Common myeloid progenitor, CD34-positive (primary cell): ENCODE measurements at regions not wholly inside any gene's neighbourhood (a gene's known extent, or its start where the extent isn't known, plus 50 kb on each side); places are given as distances from the start of the nearest gene placed in this dataset.

ENCODE experiments used
- CTCF ChIA-PET: fragments of 350-600 bp; sonication (Branson Sonifier 250); formaldehyde crosslinking; loops from one replicate; lab custom pipeline; 2021; ENCODE audit warnings: antibody characterized with exemption; lab: Charles Lee
- POLR2A ChIA-PET: fragments of 350-600 bp; sonication (Branson Sonifier 250); formaldehyde crosslinking; loops from one replicate; lab custom pipeline; 2021; ENCODE audit warnings: antibody characterized with exemption; lab: Charles Lee
- DNase-seq, 3 donors: peaks; one replicate each; pipeline versions ENCODE4 v3.0.0 to v3.0.0-alpha.2; 2013
- H3K27ac ChIP-seq, 2 experiments: 1 replicate in 1 of 2; 2 replicates in 1 of 2; pipeline ENCODE4 v1.7.0; 2013; ENCODE audit warnings: inconsistent platforms in 2 of 2, low read length in 2 of 2, mild to moderate bottlenecking in 2 of 2, low read depth in 1 of 2, moderate library complexity in 1 of 2; ENCODE audit not compliant: severe bottlenecking in 2 of 2, insufficient read depth in 1 of 2, poor library complexity in 1 of 2
- H3K27me3 ChIP-seq, 5 experiments: replicated peaks in 2 of 5; 1 replicate in 3 of 5; 2 replicates in 2 of 5; pipeline versions ENCODE4 v1.6.1 to v1.7.0; 2013; ENCODE audit warnings: low read length in 4 of 5, mild to moderate bottlenecking in 2 of 5, moderate library complexity in 2 of 5, inconsistent platforms in 1 of 5; ENCODE audit not compliant: insufficient read depth in 5 of 5, control insufficient read depth in 4 of 5
- H3K36me3 ChIP-seq, 4 experiments: 1 replicate in 2 of 4; 2 replicates in 2 of 4; pipeline versions ENCODE4 v1.6.1 to v1.7.0; 2013; ENCODE audit warnings: low read length in 3 of 4, control low read depth in 1 of 4, mild to moderate bottlenecking in 1 of 4; ENCODE audit not compliant: control insufficient read depth in 4 of 4, insufficient read depth in 4 of 4
- H3K4me1 ChIP-seq, 4 experiments: 1 replicate in 3 of 4; 2 replicates in 1 of 4; pipeline versions ENCODE4 v1.6.1 to v1.7.1; 2013; ENCODE audit warnings: low read length in 3 of 4, mild to moderate bottlenecking in 3 of 4, control low read depth in 1 of 4, inconsistent platforms in 1 of 4, moderate library complexity in 1 of 4; ENCODE audit not compliant: control insufficient read depth in 4 of 4, insufficient read depth in 4 of 4; ENCODE audit errors: control extremely low read depth in 1 of 4
- H3K4me3 ChIP-seq, 7 experiments: 1 replicate in 4 of 7; 2 replicates in 3 of 7; pipeline versions ENCODE4 v1.5.1 to v1.7.0; 2013; ENCODE audit warnings: mild to moderate bottlenecking in 7 of 7, low read length in 6 of 7, moderate library complexity in 6 of 7, inconsistent platforms in 2 of 7, low read depth in 2 of 7, control low read depth in 1 of 7; ENCODE audit not compliant: insufficient read depth in 4 of 7, control insufficient read depth in 1 of 7; ENCODE audit errors: extremely low read depth in 1 of 7
- H3K9me3 ChIP-seq, 5 experiments: 1 replicate in 4 of 5; 2 replicates in 1 of 5; pipeline versions ENCODE4 v1.6.1 to v1.7.1; 2013; ENCODE audit warnings: low read length in 4 of 5, mild to moderate bottlenecking in 2 of 5, inconsistent platforms in 1 of 5, low read depth in 1 of 5, moderate library complexity in 1 of 5; ENCODE audit not compliant: control insufficient read depth in 4 of 5, insufficient read depth in 2 of 5; ENCODE audit errors: control extremely low read depth in 1 of 5
- WGBS: methylation state at CpG from one replicate; pipeline ENCODE4 v1.1.5; 2013; ENCODE audit not compliant: insufficient coverage; 5-methylcytosine and 5-hydroxymethylcytosine counted together

GRCh38 chr13:106108346-106108745 is 427.1 kb downstream of the EFNB2 start:
- Histone ChIP-seq H3K9me3 (no peaks in the 10 kb centered on the region), H3K27me3 (no peaks in the 10 kb centered on the region), H3K4me1 (no peaks in the 10 kb centered on the region), H3K36me3 (no peaks in the 10 kb centered on the region), H3K27ac (no peak overlapping the region), H3K4me3 (no peak overlapping the region)
- CTCF ChIA-PET, result no interaction called here
- 100% methylated on average over 7 of the region's 9 CpGs for WGBS
- no peak for DNase-seq
- POLR2A ChIA-PET, result no interaction called here

DNA sequence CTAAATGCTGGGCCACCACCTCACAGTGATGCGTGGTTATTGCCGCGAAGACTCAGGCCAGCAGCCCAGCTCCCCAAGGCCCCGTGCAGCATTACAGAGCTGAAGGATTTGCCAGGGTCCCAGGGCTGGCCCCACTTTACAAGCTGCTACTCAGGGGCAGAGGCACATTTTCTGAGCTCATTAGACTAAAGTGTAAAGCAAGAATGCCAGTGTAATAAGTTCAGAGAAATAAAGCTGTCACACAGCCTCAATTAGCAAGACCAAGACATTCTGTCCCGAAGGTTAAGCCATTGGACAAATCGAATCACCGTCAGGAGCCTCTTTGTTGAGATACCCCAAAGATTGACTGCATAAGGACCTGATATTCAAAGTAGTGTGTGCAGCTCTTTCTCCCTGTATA is 428.4 kb downstream of the EFNB2 start:
- Histone ChIP-seq H3K27me3 (no peaks in the 10 kb centered on the region), H3K27ac (no peak overlapping the region), H3K4me3 (no peak overlapping the region), H3K4me1 (no peaks in the 10 kb centered on the region), H3K9me3 (no peaks in the 10 kb centered on the region), H3K36me3 (no peaks in the 10 kb centered on the region)
- POLR2A ChIA-PET, result no interaction called here
- CTCF ChIA-PET, result no interaction called here
- WGBS, result 97% methylated on average over 6 of the region's 7 CpGs
- no peak for DNase-seq

DNA sequence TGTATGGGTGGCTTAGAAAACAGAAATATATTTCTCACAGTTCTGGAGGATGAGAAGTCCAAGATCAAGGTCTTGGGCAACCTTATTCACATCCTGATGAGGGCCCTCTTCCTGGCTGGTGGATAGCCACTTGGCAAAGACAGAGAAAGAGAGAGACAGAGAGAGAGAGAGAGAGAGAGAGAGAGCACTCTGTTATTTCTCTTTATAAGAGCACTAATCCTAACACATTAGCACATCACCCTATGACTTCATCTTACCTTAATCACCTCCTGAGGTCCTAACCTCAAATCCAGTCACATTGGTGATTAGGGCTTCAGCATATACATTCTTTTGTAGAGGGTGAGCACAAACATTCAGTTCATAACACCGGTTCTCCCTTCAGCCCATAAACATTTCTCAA is 430.3 kb downstream of the EFNB2 start:
- no peak overlapping the region for H3K27ac ChIP-seq
- 100% methylated on average over 1 of the region's 1 CpG for WGBS
- DNase-seq, result no peak
- CTCF ChIA-PET, result no interaction called here
- H3K4me3 ChIP-seq, result no peak overlapping the region
- peaks cover 0 to 5% (median under 1%) of the 10 kb centered on the region in 4 experiments for H3K4me1 ChIP-seq
- no peaks in the 10 kb centered on the region for H3K36me3 ChIP-seq
- no peaks in the 10 kb centered on the region for H3K9me3 ChIP-seq
- no peaks in the 10 kb centered on the region for H3K27me3 ChIP-seq
- POLR2A ChIA-PET, result interaction anchor here (0.7 kb wide), 1 partner anchor 214 kb away, joined by 4 read pairs; no protein-coding TSS in a partner anchor

DNA sequence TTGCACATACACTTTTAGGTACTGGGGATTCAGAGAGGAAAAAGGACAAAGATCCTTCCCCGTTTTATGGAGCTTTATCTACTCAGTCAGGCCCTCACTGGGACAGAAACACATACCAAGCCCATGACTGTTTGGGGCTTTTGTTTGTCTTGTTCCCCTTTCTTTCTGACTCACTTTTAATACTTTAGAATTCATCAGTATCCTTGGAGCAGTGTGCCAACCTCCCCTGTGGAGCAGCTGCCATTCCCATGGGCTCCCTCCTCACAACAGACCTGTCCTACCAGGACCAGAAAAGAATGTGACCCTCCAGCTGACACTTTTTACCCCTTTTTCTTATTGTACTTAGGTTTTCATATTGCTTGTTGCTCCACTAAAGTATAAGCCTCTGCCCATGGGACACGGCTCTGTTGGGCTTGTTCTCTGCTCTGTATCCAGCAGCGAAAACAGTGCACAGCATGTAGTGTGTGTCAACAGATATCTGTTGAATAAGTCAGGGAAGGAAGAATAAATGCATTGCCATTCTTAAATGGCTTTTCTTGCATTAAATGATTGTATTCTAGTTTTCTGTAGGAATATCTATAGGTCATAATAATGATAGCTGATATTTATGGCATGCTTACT is 431.1 kb downstream of the EFNB2 start:
- no peak overlapping the region for H3K27ac ChIP-seq
- DNase-seq, result no peak
- no peaks in the 10 kb centered on the region for H3K27me3 ChIP-seq
- H3K36me3 ChIP-seq, result no peaks in the 10 kb centered on the region
- 92% methylated on average over 2 of the region's 3 CpGs for WGBS
- H3K9me3 ChIP-seq, result no peaks in the 10 kb centered on the region
- CTCF ChIA-PET, result no interaction called here
- no peak overlapping the region for H3K4me3 ChIP-seq
- H3K4me1 ChIP-seq, result peaks cover 0 to 5% (median under 1%) of the 10 kb centered on the region in 4 experiments
- POLR2A ChIA-PET, result no interaction called here

GRCh38 chr13:106103779-106104178 is 431.7 kb downstream of the EFNB2 start:
- Histone ChIP-seq H3K4me1 (peaks cover 0 to 5% (median under 1%) of the 10 kb centered on the region in 4 experiments), H3K27me3 (no peaks in the 10 kb centered on the region), H3K4me3 (no peak overlapping the region), H3K9me3 (no peaks in the 10 kb centered on the region), H3K36me3 (no peaks in the 10 kb centered on the region), H3K27ac (no peak overlapping the region)
- POLR2A ChIA-PET, result no interaction called here
- WGBS, result 97% methylated on average over 10 of the region's 10 CpGs
- DNase-seq, result no peak
- CTCF ChIA-PET, result no interaction called here

DNA sequence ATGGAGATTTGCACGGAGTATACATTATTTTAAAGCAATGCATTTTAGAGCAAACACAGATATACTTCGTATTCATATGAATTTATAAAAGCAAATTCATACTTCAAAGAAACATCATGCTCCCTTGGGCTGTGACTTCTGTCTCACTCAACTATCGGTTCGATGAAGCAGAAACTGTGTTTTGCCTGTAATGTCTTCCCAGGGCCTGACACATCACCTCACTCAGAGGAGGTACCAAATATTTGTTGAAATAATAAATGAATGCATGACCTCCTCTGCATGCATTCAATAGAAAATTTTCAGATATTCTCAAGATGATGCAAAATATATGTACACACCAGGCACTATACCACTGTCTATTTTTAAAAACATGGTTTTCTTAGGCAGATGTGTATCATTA is 432.7 kb downstream of the EFNB2 start:
- POLR2A ChIA-PET, result no interaction called here
- CTCF ChIA-PET, result no interaction called here
- DNase-seq, result no peak
- H3K4me3 ChIP-seq, result no peak overlapping the region
- H3K27me3 ChIP-seq, result no peaks in the 10 kb centered on the region
- H3K9me3 ChIP-seq, result no peaks in the 10 kb centered on the region
- WGBS, result 93% methylated on average over 2 of the region's 4 CpGs
- no peaks in the 10 kb centered on the region for H3K36me3 ChIP-seq
- H3K4me1 ChIP-seq, result peaks cover 0 to 5% (median under 1%) of the 10 kb centered on the region in 4 experiments
- no peak overlapping the region for H3K27ac ChIP-seq

- peaks cover 0 to 5% (median under 1%) of the 10 kb centered on the region in 4 experiments for H3K4me1 ChIP-seq
- H3K9me3 ChIP-seq, result no peaks in the 10 kb centered on the region
- DNase-seq, result no peak
- H3K4me3 ChIP-seq, result no peak overlapping the region
- H3K36me3 ChIP-seq, result no peaks in the 10 kb centered on the region
- H3K27ac ChIP-seq, result no peak overlapping the region
- no peaks in the 10 kb centered on the region for H3K27me3 ChIP-seq
- no CpG with 5 or more reads among the region's 5 CpGs for WGBS
- CTCF ChIA-PET, result no interaction called here
- POLR2A ChIA-PET, result no interaction called here
These were observed 434.3 kb downstream of the EFNB2 start for GRCh38 chr13:106101201-106101600.
